ENCODE measurements at regions not wholly inside any gene's neighbourhood (a gene's known extent, or its start where the extent isn't known, plus 50 kb on each side); places are given as distances from the start of the nearest gene placed in this dataset.

GRCh38 chr2:118165595-118165994 lies 77.3 kb downstream of the INSIG2 start:
- Histone ChIP-seq H3K27me3 (replicated peaks; ENCODE audit: insufficient read depth, low read depth, low read length, poor library complexity) (no peaks in the 10 kb centered on the region), H3K4me3 (ENCODE audit: low read depth, low read length, poor library complexity, severe bottlenecking) (no peak overlapping the region), H3K36me3 (ENCODE audit: insufficient read depth, low read length, poor library complexity, severe bottlenecking) (no peaks in the 10 kb centered on the region), H3K9me3 (ENCODE audit: low read depth, low read length, poor library complexity, severe bottlenecking) (no peaks in the 10 kb centered on the region), H3K27ac (ENCODE audit: low read depth, low read length, poor library complexity, severe bottlenecking) (no peak overlapping the region), H3K4me1 (ENCODE audit: insufficient read depth, low read length, poor library complexity, severe bottlenecking) (peaks cover 5% of the 10 kb centered on the region)
- no TSS peak for BruUV-seq (replicated peaks)
- ChIA-PET POLR2A (ENCODE audit: low non-redundant PET) (no interaction called here), CTCF (no interaction called here)
- no peak for TF ChIP-seq EZH2 (IDR thresholded peaks at IDR 0.05; ENCODE audit: borderline replicate concordance, low read depth, low read length, poor library complexity, severe bottlenecking)
- no peak for TF ChIP-seq CTCF (conservative IDR thresholded peaks at IDR 0.05; ENCODE audit: low read depth, low read length)
- no peak for DNase-seq (ENCODE audit: low spot score)
- intact Hi-C loops (cut with micrococcal nuclease; ENCODE audit: unreplicated experiment), result no loop called here

Measured in A673 (cell line).